ENCODE measurements at regions not wholly inside any gene's neighbourhood (a gene's known extent, or its start where the extent isn't known, plus 50 kb on each side); places are given as distances from the start of the nearest gene placed in this dataset.

- CTCF ChIA-PET = no interaction called here
- Histone ChIP-seq H3K4me1 (ENCODE audit: insufficient read depth, low read length, poor library complexity, severe bottlenecking) (no peaks in the 10 kb centered on the region), H3K27ac (ENCODE audit: low read depth, low read length, poor library complexity, severe bottlenecking) (no peak overlapping the region), H3K4me3 (ENCODE audit: low read depth, low read length, poor library complexity, severe bottlenecking) (no peak overlapping the region), H3K27me3 (replicated peaks; ENCODE audit: insufficient read depth, low read depth, low read length, poor library complexity) (no peaks in the 10 kb centered on the region), H3K36me3 (ENCODE audit: insufficient read depth, low read length, poor library complexity, severe bottlenecking) (no peaks in the 10 kb centered on the region), H3K9me3 (ENCODE audit: low read depth, low read length, poor library complexity, severe bottlenecking) (no peaks in the 10 kb centered on the region)
- no peak for TF ChIP-seq CTCF (conservative IDR thresholded peaks at IDR 0.05; ENCODE audit: low read depth, low read length)
- no peak for TF ChIP-seq EZH2 (IDR thresholded peaks at IDR 0.05; ENCODE audit: borderline replicate concordance, low read depth, low read length, poor library complexity, severe bottlenecking)
- POLR2A ChIA-PET (ENCODE audit: low non-redundant PET) = no interaction called here
- no peak for DNase-seq (ENCODE audit: low spot score)
- intact Hi-C loops (cut with micrococcal nuclease; ENCODE audit: unreplicated experiment) = no loop called here
- BruUV-seq (replicated peaks) = no TSS peak
Observed at GRCh38 chr3:28088811-28089526, 152.4 kb upstream of the CMC1 start.

- intact Hi-C loops (cut with micrococcal nuclease; ENCODE audit: unreplicated experiment) = no loop called here
- DNase-seq (ENCODE audit: low spot score) = no peak
- Histone ChIP-seq H3K4me3 (ENCODE audit: low read depth, low read length, poor library complexity, severe bottlenecking) (no peak overlapping the region), H3K27me3 (replicated peaks; ENCODE audit: insufficient read depth, low read depth, low read length, poor library complexity) (no peaks in the 10 kb centered on the region), H3K27ac (ENCODE audit: low read depth, low read length, poor library complexity, severe bottlenecking) (no peak overlapping the region), H3K36me3 (ENCODE audit: insufficient read depth, low read length, poor library complexity, severe bottlenecking) (no peaks in the 10 kb centered on the region), H3K4me1 (ENCODE audit: insufficient read depth, low read length, poor library complexity, severe bottlenecking) (no peaks in the 10 kb centered on the region), H3K9me3 (ENCODE audit: low read depth, low read length, poor library complexity, severe bottlenecking) (no peaks in the 10 kb centered on the region)
- ChIA-PET CTCF (no interaction called here), POLR2A (ENCODE audit: low non-redundant PET) (no interaction called here)
- BruUV-seq (replicated peaks) = no TSS peak
- no peak for TF ChIP-seq CTCF (conservative IDR thresholded peaks at IDR 0.05; ENCODE audit: low read depth, low read length)
Observed at GRCh38 chr3:28089527-28089897, 151.9 kb upstream of the CMC1 start.

- CTCF ChIA-PET = no interaction called here
- Histone ChIP-seq H3K4me3 (ENCODE audit: low read depth, low read length, poor library complexity, severe bottlenecking) (no peak overlapping the region), H3K27me3 (replicated peaks; ENCODE audit: insufficient read depth, low read depth, low read length, poor library complexity) (no peaks in the 10 kb centered on the region), H3K36me3 (ENCODE audit: insufficient read depth, low read length, poor library complexity, severe bottlenecking) (no peaks in the 10 kb centered on the region), H3K27ac (ENCODE audit: low read depth, low read length, poor library complexity, severe bottlenecking) (no peak overlapping the region), H3K4me1 (ENCODE audit: insufficient read depth, low read length, poor library complexity, severe bottlenecking) (no peaks in the 10 kb centered on the region), H3K9me3 (ENCODE audit: low read depth, low read length, poor library complexity, severe bottlenecking) (peaks cover 5% of the 10 kb centered on the region)
- TF ChIP-seq CTCF (conservative IDR thresholded peaks at IDR 0.05; ENCODE audit: low read depth, low read length) = no peak
- TF ChIP-seq EZH2 (IDR thresholded peaks at IDR 0.05; ENCODE audit: borderline replicate concordance, low read depth, low read length, poor library complexity, severe bottlenecking) = no peak
- BruUV-seq (replicated peaks) = no TSS peak
- DNase-seq (ENCODE audit: low spot score) = no peak
- intact Hi-C loops (cut with micrococcal nuclease; ENCODE audit: unreplicated experiment) = no loop called here
- POLR2A ChIA-PET (ENCODE audit: low non-redundant PET) = no interaction called here
Observed at GRCh38 chr3:28099296-28099695, 142.1 kb upstream of the CMC1 start.
